Cardiac fibroblast (primary cell): ENCODE measurements at regions not wholly inside any gene's neighbourhood (a gene's known extent, or its start where the extent isn't known, plus 50 kb on each side); places are given as distances from the start of the nearest gene placed in this dataset.
"Not testable (repeated sequence)": the region's sequence is repeated elsewhere in the genome, so short reads cannot be mapped to it uniquely, and the experiment has no call there.

Source experiments
- DNase-seq, 2 donors: peaks; one replicate each; pipeline versions ENCODE4 v3.0.0 to v3.0.0-alpha.2; 2010; ENCODE audit warnings: low read depth in 2 of 2
- H3K4me3 ChIP-seq, 2 donors: replicated peaks in 1 of 2; 1 replicate in 1 of 2; 2 replicates in 1 of 2; pipeline ENCODE4 v1.5.1; 2011; ENCODE audit warnings: low read depth in 2 of 2, low read length in 2 of 2, mild to moderate bottlenecking in 2 of 2, moderate library complexity in 1 of 2
- TF ChIP-seq, protein P1 (sequence below): IDR thresholded peaks from one replicate; pipeline ENCODE4 v1.5.1; 2011; ENCODE audit warnings: low read depth, mild to moderate bottlenecking, low read length, inconsistent platforms

DNA sequence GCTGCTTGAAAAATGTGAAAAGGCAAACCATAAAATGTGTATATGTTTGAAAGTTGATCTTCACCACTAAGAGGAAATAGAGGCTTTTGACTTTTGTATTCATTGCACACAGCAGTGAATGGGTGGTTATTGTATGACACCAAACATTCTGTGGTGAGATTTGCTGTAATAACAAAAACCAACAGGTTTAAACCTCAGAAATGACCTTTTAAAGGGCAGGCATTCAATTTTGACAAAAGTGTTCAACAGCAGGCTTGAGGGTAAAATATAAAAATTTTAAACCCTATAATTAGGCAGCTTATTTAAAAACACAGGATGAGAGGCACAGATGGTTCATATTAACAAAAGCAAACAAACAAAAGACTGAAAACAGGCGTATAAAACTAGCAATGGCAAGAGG is 128.1 kb upstream of the NUDT12 start:
- no peak for DNase-seq
- H3K4me3 ChIP-seq, result no peak overlapping the region
- TF ChIP-seq, protein P1, sequence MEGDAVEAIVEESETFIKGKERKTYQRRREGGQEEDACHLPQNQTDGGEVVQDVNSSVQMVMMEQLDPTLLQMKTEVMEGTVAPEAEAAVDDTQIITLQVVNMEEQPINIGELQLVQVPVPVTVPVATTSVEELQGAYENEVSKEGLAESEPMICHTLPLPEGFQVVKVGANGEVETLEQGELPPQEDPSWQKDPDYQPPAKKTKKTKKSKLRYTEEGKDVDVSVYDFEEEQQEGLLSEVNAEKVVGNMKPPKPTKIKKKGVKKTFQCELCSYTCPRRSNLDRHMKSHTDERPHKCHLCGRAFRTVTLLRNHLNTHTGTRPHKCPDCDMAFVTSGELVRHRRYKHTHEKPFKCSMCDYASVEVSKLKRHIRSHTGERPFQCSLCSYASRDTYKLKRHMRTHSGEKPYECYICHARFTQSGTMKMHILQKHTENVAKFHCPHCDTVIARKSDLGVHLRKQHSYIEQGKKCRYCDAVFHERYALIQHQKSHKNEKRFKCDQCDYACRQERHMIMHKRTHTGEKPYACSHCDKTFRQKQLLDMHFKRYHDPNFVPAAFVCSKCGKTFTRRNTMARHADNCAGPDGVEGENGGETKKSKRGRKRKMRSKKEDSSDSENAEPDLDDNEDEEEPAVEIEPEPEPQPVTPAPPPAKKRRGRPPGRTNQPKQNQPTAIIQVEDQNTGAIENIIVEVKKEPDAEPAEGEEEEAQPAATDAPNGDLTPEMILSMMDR, result no peak

DNA sequence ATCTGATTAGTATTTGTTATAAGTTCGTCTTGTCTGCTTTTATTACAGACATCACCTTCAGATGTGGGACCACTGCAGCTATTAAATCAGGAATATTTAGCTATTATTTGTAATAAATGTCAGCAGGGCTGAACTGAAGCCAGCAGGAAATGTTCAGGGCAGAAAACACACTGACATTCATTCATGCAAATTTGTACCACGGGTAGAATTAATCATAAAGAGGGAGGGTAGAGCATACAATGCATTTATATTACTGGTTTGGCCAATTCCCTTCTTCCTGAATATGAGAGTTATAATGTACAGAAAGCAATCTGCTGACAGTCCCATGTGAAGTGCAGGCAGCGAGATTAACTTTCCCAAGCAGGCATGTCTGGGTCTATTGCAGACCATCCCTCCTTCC is 117.3 kb upstream of the NUDT12 start:
- no peak for DNase-seq
- TF ChIP-seq, protein P1, result no peak
- H3K4me3 ChIP-seq, result no peak overlapping the region

DNA sequence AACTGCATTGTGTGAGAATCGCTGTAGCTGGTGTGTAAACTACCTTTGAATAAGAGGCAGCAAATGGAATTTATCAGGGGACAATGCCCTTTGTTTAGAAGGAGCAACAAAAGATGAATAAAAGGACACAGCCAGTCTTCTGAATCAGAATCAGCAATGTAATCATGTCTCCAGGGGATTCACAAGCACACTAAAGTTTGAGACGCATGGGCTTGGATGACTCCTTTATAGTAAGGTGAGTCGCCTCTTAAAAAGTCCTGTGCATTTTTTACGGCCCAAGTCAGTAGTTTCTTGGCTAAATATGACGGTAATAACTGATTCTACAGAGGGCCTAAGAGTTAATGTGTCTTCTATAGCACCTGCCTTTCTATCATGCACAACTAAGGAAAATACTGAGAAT is 113.6 kb upstream of the NUDT12 start:
- not testable (repeated sequence) for H3K4me3 ChIP-seq
- DNase-seq, result peak in 1 of 2 donors; percentile 71

DNA sequence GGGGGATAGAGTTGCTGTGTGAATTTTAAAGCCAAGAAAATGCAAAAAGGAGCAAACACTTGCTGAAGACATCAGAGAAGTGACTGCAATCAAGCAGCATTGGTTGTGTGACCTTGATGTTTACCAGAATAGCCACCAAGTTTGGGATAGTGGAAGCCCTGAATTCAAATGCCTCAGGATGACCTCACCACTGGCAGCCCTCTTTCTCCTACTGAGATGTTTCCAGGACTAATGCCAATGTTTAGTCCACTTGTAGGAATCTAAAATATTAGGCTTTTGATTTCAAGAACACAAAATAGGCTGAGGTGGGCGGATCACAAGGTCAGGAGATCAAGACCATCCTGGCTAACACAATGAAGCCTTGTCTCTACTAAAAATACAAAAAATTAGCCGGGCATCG is 112.2 kb upstream of the NUDT12 start:
- peak; percentile 3 to 10 for DNase-seq
- no peak overlapping the region for H3K4me3 ChIP-seq
- TF ChIP-seq, protein P1, result no peak

DNA sequence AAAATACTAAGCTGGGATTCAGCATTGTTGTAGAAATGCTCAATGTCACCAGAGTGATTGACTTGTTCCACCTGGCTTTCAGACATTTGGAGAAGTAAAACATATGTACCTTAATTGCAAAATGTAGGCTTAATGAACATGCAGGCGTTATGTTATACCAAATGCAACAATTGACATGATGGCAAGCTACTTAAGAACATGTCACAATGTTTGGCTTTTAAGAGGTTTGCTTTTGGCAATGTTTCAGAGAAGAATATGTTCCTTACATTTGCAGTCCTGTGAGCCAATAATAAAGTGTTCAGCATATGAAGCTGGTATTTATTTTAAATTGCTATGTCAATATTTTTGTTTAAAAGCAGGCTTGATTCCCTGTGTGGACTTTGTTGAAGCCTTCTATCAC is 111.7 kb upstream of the NUDT12 start:
- peak in 1 of 2 donors; percentile 5 for DNase-seq
- H3K4me3 ChIP-seq, result no peak overlapping the region
- TF ChIP-seq, protein P1, result no peak

DNA sequence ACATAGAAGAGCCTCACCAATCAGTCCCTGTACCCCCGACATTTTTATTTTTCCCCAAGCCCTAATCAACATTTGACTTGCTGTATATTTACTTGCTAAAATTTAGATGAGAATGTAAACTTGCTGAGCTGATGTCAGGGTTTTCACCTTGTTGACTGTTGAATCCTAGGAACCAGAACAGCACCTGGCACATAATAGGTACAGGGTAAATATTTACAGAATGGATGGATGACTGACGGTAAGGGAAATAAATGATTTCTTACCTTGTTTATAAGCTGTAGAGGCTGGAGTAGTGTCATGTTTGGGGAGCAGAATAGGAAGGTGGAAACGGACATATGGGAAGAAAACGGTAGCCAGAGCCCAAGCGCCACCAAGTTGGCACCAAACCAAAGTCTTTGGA is 107.0 kb upstream of the NUDT12 start:
- no peak for DNase-seq
- no peak overlapping the region for H3K4me3 ChIP-seq
- TF ChIP-seq, protein P1, result no peak

DNA sequence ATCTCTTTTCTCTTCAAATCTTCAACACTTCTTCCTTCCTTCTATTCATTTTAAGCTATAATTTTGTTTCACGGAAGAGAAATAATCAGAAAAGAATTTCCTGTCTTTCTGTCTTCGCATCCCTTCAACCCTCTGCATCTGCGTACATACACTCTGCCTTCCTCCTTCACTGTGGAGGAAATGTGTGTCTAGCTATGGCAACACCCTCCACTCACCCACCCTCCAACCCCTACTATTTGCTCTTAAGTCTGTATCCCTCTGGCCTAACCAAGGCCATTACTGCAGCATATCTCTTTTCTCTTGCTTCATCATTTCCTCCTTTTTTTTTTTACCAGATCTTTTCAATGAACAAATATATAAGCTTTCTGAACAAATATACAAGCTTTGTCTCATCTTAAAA is 105.7 kb upstream of the NUDT12 start:
- TF ChIP-seq, protein P1, result no peak
- H3K4me3 ChIP-seq, result no peak overlapping the region
- DNase-seq, result peak; percentile 12 to 39
